Epithelial cell of prostate (primary cell): ENCODE measurements at regions not wholly inside any gene's neighbourhood (a gene's known extent, or its start where the extent isn't known, plus 50 kb on each side); places are given as distances from the start of the nearest gene placed in this dataset.

Source experiments
- DNase-seq: peaks from one replicate; pipeline ENCODE4 v3.0.0-alpha.2; 2011; ENCODE audit warnings: low read depth, low spot score
- H3K27ac ChIP-seq: fragments of 450-650 bp; 2 replicates; pipeline ENCODE4 v1.5.1; 2017; ENCODE audit warnings: mild to moderate bottlenecking

- DNase-seq: no peak
- H3K27ac ChIP-seq: no peak overlapping the region
Observed at GRCh38 chr16:65684230-65684629, 562.4 kb upstream of the CDH11 start.

GRCh38 chr16:65681406-65681805 is 559.5 kb upstream of the CDH11 start:
- DNase-seq: no peak
- H3K27ac ChIP-seq: no peak overlapping the region

GRCh38 chr16:65679785-65680184 is 557.9 kb upstream of the CDH11 start:
- no peak for DNase-seq
- H3K27ac ChIP-seq: no peak overlapping the region

- no peak for DNase-seq
- no peak overlapping the region for H3K27ac ChIP-seq
Observed at GRCh38 chr16:65675161-65675560, 553.3 kb upstream of the CDH11 start.

GRCh38 chr16:65672960-65673359 is 551.1 kb upstream of the CDH11 start:
- no peak for DNase-seq
- H3K27ac ChIP-seq: no peak overlapping the region

- no peak overlapping the region for H3K27ac ChIP-seq
- no peak for DNase-seq
Observed at GRCh38 chr16:65671071-65671470, 549.2 kb upstream of the CDH11 start.

GRCh38 chr16:65668064-65668595 is 546.3 kb upstream of the CDH11 start:
- no peak for DNase-seq
- no peak overlapping the region for H3K27ac ChIP-seq

DNA sequence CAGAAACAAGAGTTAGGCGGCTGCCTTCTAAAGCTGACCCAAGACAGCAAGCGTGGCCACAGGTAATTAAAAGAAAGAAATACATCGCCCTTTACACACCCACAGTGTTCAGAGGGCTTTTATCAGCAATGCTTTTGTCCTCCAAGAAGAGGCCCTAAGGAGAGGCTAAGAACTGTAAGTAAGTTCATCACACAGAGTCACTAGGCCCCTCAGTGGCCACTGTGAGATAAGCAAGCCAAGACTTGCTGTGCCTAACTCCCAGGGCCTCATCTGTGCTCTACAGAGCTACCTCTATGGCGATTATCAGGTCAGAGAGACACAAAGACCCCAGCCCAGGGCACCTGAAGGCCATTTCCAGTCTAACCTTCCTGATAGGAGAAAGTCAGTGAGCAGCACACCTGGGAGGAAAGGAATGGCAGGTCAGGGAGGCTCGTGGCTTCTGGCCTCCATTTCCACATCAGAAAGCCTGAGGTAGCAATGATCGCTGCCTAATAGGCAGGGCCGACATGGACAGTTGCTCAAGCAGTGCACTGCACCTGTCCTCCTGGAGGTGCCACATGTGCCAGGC is 545.2 kb upstream of the CDH11 start:
- DNase-seq: no peak
- peak overlapping the region; percentile 52 for H3K27ac ChIP-seq

- peak; percentile 51 for DNase-seq
- peak overlapping the region; percentile 52 for H3K27ac ChIP-seq
Observed at GRCh38 chr16:65666132-65666941, 544.5 kb upstream of the CDH11 start.

- DNase-seq: no peak
- H3K27ac ChIP-seq: peak overlapping the region; percentile 52
Observed at GRCh38 chr16:65665586-65665985, 543.7 kb upstream of the CDH11 start.

DNA sequence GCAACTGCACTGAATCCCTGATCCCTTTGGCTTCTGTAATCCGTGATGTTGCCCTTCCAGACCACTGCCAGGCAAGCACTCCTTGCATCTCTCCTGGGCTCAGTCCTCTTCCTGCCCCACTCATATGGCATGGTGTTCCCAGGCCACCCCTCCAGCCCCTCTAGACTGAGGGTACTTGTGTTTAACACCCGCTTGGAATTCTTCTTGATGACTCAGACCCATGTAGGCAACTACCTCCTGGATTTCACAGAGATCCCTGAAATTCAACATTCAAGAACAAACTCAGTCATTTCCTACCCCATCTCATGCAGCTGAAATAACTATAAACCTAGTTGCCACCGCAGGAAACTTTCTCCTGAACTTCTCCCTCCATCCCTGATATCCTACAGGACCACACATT is 541.9 kb upstream of the CDH11 start:
- no peak overlapping the region for H3K27ac ChIP-seq
- no peak for DNase-seq

DNA sequence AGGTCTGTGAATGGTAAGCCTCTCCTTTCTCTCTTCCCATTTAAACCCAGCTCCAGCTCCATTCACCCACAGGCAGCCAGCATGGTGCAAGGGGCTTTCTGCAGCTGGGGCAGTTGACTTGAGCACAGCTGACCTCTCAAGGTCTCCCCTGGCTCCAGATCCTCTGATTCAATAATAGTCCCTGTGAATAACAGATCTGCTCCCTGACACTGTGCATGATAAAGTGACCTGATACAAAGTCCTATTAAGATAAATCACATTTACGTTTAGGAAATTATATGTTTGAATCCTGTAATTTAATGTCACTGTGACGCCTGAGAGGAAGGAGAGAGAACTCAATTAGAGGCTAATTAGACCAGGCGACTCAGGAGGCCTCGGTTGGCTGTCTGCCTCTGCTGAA is 540.4 kb upstream of the CDH11 start:
- no peak overlapping the region for H3K27ac ChIP-seq
- no peak for DNase-seq

DNA sequence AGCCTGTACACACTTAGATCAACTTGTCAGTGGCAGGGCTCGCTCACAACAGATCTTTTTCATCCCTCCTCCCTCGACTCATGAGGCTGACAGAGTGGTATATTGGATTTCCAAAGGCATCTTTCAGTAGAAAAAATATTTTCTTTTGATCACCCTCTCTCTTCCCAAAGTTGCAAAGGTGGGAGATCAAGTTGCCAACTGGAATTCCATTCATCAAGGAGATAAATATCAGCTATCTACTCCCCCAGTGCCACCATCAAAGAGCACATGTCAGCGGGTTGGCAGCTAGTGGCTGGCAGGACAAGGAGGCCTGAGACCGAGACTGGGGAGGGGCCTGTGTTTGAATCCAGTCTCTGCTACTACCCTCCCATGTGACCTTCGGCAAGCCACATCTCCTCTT is 539.7 kb upstream of the CDH11 start:
- no peak for DNase-seq
- no peak overlapping the region for H3K27ac ChIP-seq

DNA sequence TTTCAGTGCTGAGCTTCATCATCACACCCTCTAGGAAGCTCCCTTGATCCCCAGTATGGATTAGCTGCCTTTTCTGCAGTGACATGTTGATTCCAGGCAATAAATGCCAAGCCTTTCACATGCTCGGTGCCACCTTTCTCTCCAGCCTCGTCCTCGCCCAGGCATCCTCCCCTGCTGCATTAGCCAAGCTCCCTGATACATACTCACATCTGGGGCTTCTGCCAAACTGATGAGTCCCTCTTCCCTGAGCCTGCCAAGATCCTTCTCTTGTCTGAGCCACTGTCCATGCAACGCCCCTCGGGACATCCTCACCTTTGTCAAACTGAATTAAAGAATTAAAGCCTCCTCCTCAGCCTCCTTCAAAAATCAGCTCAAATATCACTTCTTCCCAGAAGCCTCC is 538.5 kb upstream of the CDH11 start:
- no peak for DNase-seq
- H3K27ac ChIP-seq: peak overlapping the region; percentile 32

GRCh38 chr16:65659758-65660157 is 537.9 kb upstream of the CDH11 start:
- DNase-seq: no peak
- peak overlapping the region; percentile 98 for H3K27ac ChIP-seq

DNA sequence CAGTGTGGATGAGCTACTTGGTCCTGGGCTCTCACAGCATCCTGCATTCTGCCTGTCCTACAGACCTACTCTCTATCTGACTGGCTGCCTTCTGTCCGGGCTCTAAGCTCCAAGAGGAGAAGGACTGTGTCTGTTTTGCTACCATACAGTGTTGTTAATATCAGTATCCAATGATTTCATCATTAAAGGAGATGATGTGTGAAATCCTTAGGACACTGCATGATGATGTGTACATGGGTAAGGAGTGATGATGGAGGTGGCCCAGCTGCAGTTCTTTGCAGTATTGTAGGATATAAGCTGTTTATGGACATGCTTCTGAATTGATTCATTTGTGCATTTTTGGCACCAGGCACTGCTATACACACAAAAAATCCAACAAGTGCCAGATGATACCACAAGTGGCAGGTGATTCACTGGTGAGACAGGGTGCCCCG is 536.9 kb upstream of the CDH11 start:
- peak overlapping the region; percentile 98 for H3K27ac ChIP-seq
- peak; percentile 78 for DNase-seq

DNA sequence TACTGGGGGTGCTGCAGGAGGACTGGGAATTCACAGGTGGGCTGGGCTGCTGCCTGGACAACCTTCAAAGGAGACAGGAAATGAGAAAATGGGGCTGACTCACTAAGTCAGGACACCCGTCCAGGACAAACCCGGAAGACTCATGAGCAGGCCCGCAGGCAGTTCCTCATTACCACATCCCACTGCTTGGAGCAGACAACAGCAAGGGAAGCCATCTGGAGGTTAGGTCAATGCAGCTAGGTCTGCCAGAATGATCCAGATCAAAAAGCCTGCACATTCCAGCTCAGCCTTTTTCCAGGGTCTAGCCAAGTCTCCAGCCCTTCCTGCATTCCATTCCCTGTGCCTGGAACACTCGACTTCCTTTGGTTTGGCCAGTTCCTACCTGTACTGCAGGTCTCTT is 536.5 kb upstream of the CDH11 start:
- H3K27ac ChIP-seq: peak overlapping the region; percentile 98
- peak; percentile 89 for DNase-seq

DNA sequence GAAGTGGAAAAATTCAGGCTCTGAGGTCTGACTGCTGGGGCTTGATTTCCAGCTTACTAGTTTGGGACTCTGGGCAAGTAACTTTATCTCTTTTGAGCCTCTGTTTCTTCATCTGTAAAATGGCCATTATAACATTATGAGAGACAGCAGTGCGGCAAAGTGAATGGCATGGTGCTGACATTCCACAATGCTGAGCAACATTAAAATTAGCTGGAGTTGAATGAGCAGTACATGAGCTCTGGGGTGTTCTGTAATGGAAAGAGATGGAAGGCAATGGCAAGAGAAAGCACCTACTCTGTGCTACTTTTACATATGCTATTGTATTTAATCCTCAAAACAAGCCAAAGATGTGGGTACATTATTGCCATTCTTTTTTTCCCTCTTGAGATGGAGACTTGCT is 535.7 kb upstream of the CDH11 start:
- no peak for DNase-seq

GRCh38 chr16:65657071-65657494 is 535.2 kb upstream of the CDH11 start:
- no peak for DNase-seq
- H3K27ac ChIP-seq: no peak overlapping the region

More for the DNA sequence above, 535.7 kb upstream of the CDH11 start:
- H3K27ac ChIP-seq: peak overlapping the region; percentile 98

DNA sequence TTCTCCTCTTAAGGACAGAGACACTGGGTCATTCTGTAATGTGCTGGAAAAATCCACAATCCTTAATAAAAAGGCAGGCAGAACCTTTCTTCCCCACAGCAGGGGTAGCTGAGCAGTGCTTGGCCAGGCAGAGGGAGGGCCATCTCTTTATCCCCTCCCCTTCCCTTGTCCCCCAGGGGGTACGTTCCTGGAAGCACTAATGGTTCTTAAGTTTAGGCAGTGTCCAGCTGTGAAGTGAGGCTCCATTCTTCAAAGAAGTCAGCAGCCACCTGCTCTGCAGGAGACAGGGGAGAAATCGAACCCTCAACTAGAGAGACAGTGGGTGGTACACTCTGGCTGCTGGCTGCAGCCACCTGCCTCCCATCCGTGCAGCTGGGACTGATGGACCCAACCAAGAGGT is 533.9 kb upstream of the CDH11 start:
- H3K27ac ChIP-seq: no peak overlapping the region
- DNase-seq: no peak

- no peak for DNase-seq
- H3K27ac ChIP-seq: no peak overlapping the region
Observed at GRCh38 chr16:65648101-65648500, 526.2 kb upstream of the CDH11 start.

- no peak for DNase-seq
- no peak overlapping the region for H3K27ac ChIP-seq
Observed at GRCh38 chr16:65644821-65645220, 523.0 kb upstream of the CDH11 start.
